22Rv1 (cell line): ENCODE measurements at regions not wholly inside any gene's neighbourhood (a gene's known extent, or its start where the extent isn't known, plus 50 kb on each side); places are given as distances from the start of the nearest gene placed in this dataset.

Source experiments
- H3K27ac ChIP-seq: fragments of 450-650 bp; 2 replicates; pipeline ENCODE4 v1.5.1; 2017
- CTCF ChIP-seq: fragments of 450-650 bp; IDR thresholded peaks from 2 replicates; pipeline ENCODE4 v1.5.1; 2017; ENCODE audit warnings: mild to moderate bottlenecking
- ZFX ChIP-seq: fragments of 450-650 bp; IDR thresholded peaks from 2 replicates; pipeline ENCODE4 v1.6.1; 2017; ENCODE audit warnings: antibody characterized with exemption, borderline replicate concordance

- no peak for TF ChIP-seq ZFX
- TF ChIP-seq CTCF = no peak
- no peak overlapping the region for H3K27ac ChIP-seq
Observed at GRCh38 chr4:168037676-168038075, 54.7 kb upstream of the ANXA10 start.

DNA sequence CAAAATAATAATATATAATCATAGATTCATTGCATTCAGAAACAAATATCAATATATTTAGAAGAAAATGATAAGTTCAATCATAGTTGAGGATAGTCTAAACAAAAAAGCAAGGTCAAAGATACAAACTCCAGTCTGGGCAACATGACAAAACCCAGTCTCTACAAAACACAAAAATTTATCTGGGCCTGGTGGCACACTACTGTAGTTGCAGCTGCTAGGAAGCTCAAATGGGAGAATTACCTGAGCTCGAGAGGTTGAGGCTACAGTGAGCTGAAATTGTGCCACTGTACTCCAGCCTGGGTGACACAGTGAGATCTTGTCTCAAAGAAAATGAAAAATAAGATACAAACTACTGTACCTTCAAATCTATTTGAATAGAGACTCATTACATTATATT lies 52.7 kb upstream of the ANXA10 start:
- TF ChIP-seq CTCF = no peak
- no peak for TF ChIP-seq ZFX
- H3K27ac ChIP-seq = no peak overlapping the region
